ENCODE measurements at regions not wholly inside any gene's neighbourhood (a gene's known extent, or its start where the extent isn't known, plus 50 kb on each side); places are given as distances from the start of the nearest gene placed in this dataset.

GRCh38 chr2:11018651-11019185 is 107.0 kb downstream of the KCNF1 start:
- BruUV-seq (replicated peaks), result no TSS peak
- no peaks in the 10 kb centered on the region for H3K9me3 ChIP-seq (ENCODE audit: low read depth, low read length, poor library complexity, severe bottlenecking)
- no peaks in the 10 kb centered on the region for H3K36me3 ChIP-seq (ENCODE audit: insufficient read depth, low read length, poor library complexity, severe bottlenecking)
- TF ChIP-seq, protein P1, sequence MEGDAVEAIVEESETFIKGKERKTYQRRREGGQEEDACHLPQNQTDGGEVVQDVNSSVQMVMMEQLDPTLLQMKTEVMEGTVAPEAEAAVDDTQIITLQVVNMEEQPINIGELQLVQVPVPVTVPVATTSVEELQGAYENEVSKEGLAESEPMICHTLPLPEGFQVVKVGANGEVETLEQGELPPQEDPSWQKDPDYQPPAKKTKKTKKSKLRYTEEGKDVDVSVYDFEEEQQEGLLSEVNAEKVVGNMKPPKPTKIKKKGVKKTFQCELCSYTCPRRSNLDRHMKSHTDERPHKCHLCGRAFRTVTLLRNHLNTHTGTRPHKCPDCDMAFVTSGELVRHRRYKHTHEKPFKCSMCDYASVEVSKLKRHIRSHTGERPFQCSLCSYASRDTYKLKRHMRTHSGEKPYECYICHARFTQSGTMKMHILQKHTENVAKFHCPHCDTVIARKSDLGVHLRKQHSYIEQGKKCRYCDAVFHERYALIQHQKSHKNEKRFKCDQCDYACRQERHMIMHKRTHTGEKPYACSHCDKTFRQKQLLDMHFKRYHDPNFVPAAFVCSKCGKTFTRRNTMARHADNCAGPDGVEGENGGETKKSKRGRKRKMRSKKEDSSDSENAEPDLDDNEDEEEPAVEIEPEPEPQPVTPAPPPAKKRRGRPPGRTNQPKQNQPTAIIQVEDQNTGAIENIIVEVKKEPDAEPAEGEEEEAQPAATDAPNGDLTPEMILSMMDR (conservative IDR thresholded peaks at IDR 0.05; ENCODE audit: low read depth, low read length), result no peak
- TF ChIP-seq EZH2 (IDR thresholded peaks at IDR 0.05; ENCODE audit: borderline replicate concordance, low read depth, low read length, poor library complexity, severe bottlenecking), result no peak
- peaks cover 29% of the 10 kb centered on the region for H3K27me3 ChIP-seq (replicated peaks; ENCODE audit: insufficient read depth, low read depth, low read length, poor library complexity)
- H3K4me3 ChIP-seq (ENCODE audit: low read depth, low read length, poor library complexity, severe bottlenecking), result no peak overlapping the region
- ChIA-PET CTCF (no interaction called here), POLR2A (ENCODE audit: low non-redundant PET) (no interaction called here)
- H3K4me1 ChIP-seq (ENCODE audit: insufficient read depth, low read length, poor library complexity, severe bottlenecking), result peaks cover 14% of the 10 kb centered on the region
- H3K27ac ChIP-seq (ENCODE audit: low read depth, low read length, poor library complexity, severe bottlenecking), result no peak overlapping the region
- DNase-seq (ENCODE audit: low spot score), result no peak
- intact Hi-C loops (cut with micrococcal nuclease; ENCODE audit: unreplicated experiment), result no loop called here

DNA sequence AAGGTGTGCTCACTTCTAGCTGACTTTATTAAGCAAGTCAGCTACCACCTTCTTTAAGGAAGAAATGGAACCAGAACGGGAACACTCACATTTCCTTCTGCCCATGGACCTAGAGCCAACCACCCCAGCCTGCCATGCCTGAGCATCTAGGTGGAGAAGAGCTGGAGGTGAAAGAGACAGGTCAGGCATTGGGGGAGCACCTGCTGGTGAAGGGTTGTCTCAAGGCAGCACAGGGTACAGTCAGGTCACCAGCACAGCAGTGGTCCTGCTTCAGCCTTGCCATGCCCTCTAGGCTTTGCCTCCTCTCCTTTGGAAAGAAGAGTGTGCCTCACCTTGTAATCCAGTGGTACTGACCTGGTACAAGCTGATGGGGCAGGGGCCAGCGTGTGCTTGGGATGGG is 107.9 kb downstream of the KCNF1 start:
- TF ChIP-seq, protein P1 (conservative IDR thresholded peaks at IDR 0.05; ENCODE audit: low read depth, low read length), result no peak
- TF ChIP-seq EZH2 (IDR thresholded peaks at IDR 0.05; ENCODE audit: borderline replicate concordance, low read depth, low read length, poor library complexity, severe bottlenecking), result no peak
- H3K4me3 ChIP-seq (ENCODE audit: low read depth, low read length, poor library complexity, severe bottlenecking), result no peak overlapping the region
- no peak for DNase-seq (ENCODE audit: low spot score)
- H3K27me3 ChIP-seq (replicated peaks; ENCODE audit: insufficient read depth, low read depth, low read length, poor library complexity), result peaks cover 29% of the 10 kb centered on the region
- no peaks in the 10 kb centered on the region for H3K36me3 ChIP-seq (ENCODE audit: insufficient read depth, low read length, poor library complexity, severe bottlenecking)
- no peak overlapping the region for H3K27ac ChIP-seq (ENCODE audit: low read depth, low read length, poor library complexity, severe bottlenecking)
- peaks cover 18% of the 10 kb centered on the region for H3K4me1 ChIP-seq (ENCODE audit: insufficient read depth, low read length, poor library complexity, severe bottlenecking)
- H3K9me3 ChIP-seq (ENCODE audit: low read depth, low read length, poor library complexity, severe bottlenecking), result no peaks in the 10 kb centered on the region
- ChIA-PET POLR2A (ENCODE audit: low non-redundant PET) (no interaction called here), CTCF (no interaction called here)
- intact Hi-C loops (cut with micrococcal nuclease; ENCODE audit: unreplicated experiment), result no loop called here
- no TSS peak for BruUV-seq (replicated peaks)

DNA sequence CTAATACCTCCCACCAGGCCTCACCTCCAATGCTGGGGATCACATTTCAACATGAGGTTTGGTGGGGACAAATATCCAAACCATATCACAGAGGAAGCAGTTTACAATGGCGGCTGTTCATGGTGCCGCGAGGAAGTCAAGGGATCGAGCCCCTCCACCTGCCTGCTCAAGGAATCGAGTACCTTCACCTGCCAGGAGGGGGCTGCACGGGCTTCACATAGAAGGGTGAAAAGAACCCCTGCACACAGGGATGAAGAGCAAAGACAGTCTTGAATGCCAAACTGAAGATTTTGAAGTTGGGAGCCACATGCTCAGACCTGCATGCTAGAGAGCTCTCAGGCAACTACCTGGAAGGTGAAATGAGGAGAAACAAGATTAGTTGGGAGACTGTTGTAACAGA is 110.3 kb downstream of the KCNF1 start:
- H3K9me3 ChIP-seq (ENCODE audit: low read depth, low read length, poor library complexity, severe bottlenecking), result no peaks in the 10 kb centered on the region
- no peak overlapping the region for H3K27ac ChIP-seq (ENCODE audit: low read depth, low read length, poor library complexity, severe bottlenecking)
- peaks cover 18% of the 10 kb centered on the region for H3K4me1 ChIP-seq (ENCODE audit: insufficient read depth, low read length, poor library complexity, severe bottlenecking)
- H3K4me3 ChIP-seq (ENCODE audit: low read depth, low read length, poor library complexity, severe bottlenecking), result no peak overlapping the region
- peaks cover 11% of the 10 kb centered on the region for H3K27me3 ChIP-seq (replicated peaks; ENCODE audit: insufficient read depth, low read depth, low read length, poor library complexity)
- H3K36me3 ChIP-seq (ENCODE audit: insufficient read depth, low read length, poor library complexity, severe bottlenecking), result no peaks in the 10 kb centered on the region
- intact Hi-C loops (cut with micrococcal nuclease; ENCODE audit: unreplicated experiment), result no loop called here
- ChIA-PET POLR2A (ENCODE audit: low non-redundant PET) (no interaction called here), CTCF (no interaction called here)
- no peak for DNase-seq (ENCODE audit: low spot score)
- no peak for TF ChIP-seq EZH2 (IDR thresholded peaks at IDR 0.05; ENCODE audit: borderline replicate concordance, low read depth, low read length, poor library complexity, severe bottlenecking)
- BruUV-seq (replicated peaks), result no TSS peak
